GM19238 (cell line): ENCODE measurements at regions not wholly inside any gene's neighbourhood (a gene's known extent, or its start where the extent isn't known, plus 50 kb on each side); places are given as distances from the start of the nearest gene placed in this dataset.

Experiments
- DNase-seq: peaks from one replicate; pipeline ENCODE4 v3.0.0; 2011; ENCODE audit warnings: low spot score; ENCODE audit not compliant: insufficient read length

- no peak for DNase-seq
Measured at GRCh38 chr11:32039149-32039548, 51.7 kb upstream of the RCN1 start.

GRCh38 chr11:32034680-32035079 lies 56.2 kb upstream of the RCN1 start:
- DNase-seq, result no peak

GRCh38 chr11:32034149-32034548 lies 56.7 kb upstream of the RCN1 start:
- DNase-seq, result no peak

- no peak for DNase-seq
Measured at GRCh38 chr11:32033491-32033890, 57.4 kb upstream of the RCN1 start.

GRCh38 chr11:32033067-32033466 lies 57.8 kb upstream of the RCN1 start:
- DNase-seq, result no peak

- DNase-seq, result no peak
Measured at GRCh38 chr11:32032478-32032877, 58.4 kb upstream of the RCN1 start.

DNA sequence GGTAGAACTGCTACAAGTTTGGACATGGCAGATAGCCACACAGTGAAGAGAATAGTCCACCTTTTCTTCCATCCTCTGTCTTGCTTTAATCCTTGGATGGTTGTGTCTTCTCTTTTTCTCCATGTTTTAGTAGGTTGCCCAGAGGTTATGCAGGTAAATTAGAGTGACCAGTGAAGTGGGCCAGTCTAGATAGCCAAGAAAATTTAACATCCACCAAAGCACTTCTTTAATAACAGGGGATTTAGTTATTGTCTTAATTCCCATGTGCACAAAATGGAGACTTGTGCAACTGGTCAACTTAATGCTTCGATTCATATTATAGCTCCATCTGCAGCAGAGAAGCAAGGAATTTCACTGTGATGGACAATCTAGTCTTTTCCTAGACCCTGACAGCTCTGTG lies 58.8 kb upstream of the RCN1 start:
- DNase-seq, result no peak

DNA sequence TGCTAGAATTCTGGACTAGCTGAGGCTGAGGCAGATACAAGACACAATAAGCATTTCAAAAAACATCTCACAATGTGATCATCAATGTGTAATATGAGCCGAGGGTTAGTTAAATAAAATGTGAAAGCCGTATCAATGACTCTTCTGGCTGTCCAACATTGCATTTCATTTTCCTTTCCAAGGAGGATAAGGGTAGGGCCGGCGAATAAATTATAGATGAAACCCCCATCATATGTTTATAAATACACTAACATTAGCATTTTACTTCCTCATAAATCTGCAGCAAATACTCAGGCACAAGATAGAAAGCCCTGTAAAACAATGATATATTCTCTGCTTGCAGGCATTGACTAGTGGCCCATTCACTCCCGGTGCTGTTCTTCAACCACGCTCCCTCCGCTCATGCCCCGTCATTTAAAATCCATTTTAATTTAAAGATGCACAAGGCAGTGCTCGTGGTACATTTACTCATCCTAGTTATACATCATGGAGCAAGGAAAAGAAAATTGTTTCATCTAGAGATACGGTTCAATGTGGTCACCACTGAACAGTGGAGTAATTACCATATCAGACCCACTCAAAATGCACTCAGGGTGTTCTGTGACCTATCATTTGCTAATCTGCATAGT lies 59.9 kb upstream of the RCN1 start:
- no peak for DNase-seq

- DNase-seq, result no peak
Measured at GRCh38 chr11:32029721-32030120, 61.2 kb upstream of the RCN1 start.

- no peak for DNase-seq
Measured at GRCh38 chr11:32028201-32028600, 62.7 kb upstream of the RCN1 start.

- no peak for DNase-seq
Measured at GRCh38 chr11:32026766-32027165, 64.1 kb upstream of the RCN1 start.

GRCh38 chr11:32024948-32025347 lies 65.9 kb upstream of the RCN1 start:
- no peak for DNase-seq

- DNase-seq, result no peak
Measured at GRCh38 chr11:32023370-32024305, 67.2 kb upstream of the RCN1 start.

GRCh38 chr11:32018672-32019071 lies 72.2 kb upstream of the RCN1 start:
- DNase-seq, result no peak

DNA sequence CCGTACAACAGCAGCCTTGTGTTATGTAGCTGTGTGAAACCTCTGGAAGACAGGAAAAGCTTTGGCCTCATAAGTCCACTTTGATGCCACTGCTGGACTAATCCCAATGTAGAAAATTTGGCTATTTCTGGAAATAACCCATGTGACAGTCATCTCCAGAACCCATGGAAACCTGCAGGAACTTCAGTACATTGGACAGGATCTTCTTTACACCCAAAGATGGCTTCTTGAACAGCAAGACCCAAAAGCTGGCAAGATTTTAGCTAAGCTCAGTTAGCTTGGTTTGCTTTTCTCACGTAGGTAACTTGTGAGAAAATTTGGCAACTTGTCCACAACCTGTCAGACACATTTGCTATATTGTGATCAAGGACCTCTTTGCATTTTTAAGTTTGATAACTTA lies 74.8 kb upstream of the RCN1 start:
- no peak for DNase-seq

GRCh38 chr11:32015427-32015826 lies 75.4 kb upstream of the RCN1 start:
- DNase-seq, result no peak

GRCh38 chr11:32013603-32014002 lies 77.3 kb upstream of the RCN1 start:
- no peak for DNase-seq

GRCh38 chr11:32012049-32012448 lies 78.8 kb upstream of the RCN1 start:
- no peak for DNase-seq

DNA sequence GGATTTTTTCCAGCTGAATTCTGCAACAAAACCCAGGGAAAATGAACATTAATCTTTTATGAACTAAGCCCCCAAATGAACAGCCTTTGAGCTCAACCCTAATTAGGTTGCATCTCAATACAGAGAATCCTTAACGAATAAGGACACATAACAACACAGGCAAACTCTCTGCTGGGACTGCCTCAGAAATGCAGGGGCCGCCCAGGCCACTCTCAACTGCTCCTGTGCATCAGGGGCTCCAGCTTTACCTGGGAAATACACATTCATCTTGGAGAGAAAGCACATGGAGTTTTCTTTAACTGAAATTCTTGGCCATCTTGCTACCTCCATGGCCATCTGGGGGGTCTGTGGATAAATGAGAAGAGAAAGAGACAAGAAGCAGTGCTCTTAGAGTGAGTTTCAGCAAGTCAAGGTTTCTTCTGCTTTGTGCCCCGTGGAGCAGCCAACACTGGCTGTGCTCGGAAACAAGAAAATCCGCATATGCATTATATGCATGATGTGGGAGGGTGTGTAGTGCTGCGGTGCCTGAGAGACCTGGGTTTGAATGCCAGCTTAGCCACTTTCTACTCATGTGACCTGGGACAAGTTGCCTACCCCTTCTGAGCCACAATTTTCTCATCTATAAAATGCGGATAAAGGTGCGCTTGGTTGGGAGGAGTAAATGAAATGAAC lies 81.9 kb upstream of the RCN1 start:
- DNase-seq, result no peak

DNA sequence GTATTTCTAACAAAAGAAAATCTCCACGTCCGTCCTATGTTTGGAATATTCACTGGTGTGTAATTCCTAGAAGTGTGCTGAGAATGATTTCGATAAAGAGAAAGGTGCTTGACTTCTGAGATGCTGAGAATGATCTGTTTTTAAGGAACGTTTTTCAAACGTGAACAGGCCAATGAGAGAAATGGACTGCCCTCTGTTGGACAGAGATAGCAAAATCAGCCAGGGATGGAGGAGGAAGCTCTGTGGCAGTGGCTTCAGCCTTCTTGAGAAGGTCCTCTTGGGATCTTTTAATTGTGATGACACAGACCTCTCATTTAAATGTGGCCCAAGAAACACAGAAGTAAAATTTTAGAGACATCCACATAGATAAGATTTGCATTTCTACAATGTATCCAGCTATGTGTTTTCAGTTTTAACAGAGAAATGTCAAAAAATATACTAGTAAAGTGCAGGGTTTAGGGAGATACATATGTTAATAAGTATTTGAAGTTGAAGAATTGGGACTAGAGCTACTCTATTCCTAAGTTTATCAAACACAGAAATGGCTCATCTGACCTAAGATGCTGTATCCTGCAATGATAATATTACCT lies 84.0 kb upstream of the RCN1 start:
- DNase-seq, result peak; percentile 14

GRCh38 chr11:32005786-32006416 lies 85.0 kb upstream of the RCN1 start:
- no peak for DNase-seq
